GM19351 (cell line): ENCODE measurements at regions not wholly inside any gene's neighbourhood (a gene's known extent, or its start where the extent isn't known, plus 50 kb on each side); places are given as distances from the start of the nearest gene placed in this dataset.

ENCODE experiments used
- ATAC-seq: cut with Tn5 transposase; IDR thresholded peaks from one replicate; pipeline ENCODE4 v1.9.1; 2021; ENCODE audit warnings: mild to moderate bottlenecking, moderate library complexity; ENCODE audit not compliant: unreplicated experiment

GRCh38 chr15:70407955-70408354 is 310.2 kb upstream of the TLE3 start:
- ATAC-seq, result no peak

- no peak for ATAC-seq
Observed at GRCh38 chr15:70407336-70407670, 309.6 kb upstream of the TLE3 start.

GRCh38 chr15:70406617-70407335 is 309.1 kb upstream of the TLE3 start:
- no peak for ATAC-seq

- ATAC-seq, result no peak
Observed at GRCh38 chr15:70401709-70402108, 304.0 kb upstream of the TLE3 start.

DNA sequence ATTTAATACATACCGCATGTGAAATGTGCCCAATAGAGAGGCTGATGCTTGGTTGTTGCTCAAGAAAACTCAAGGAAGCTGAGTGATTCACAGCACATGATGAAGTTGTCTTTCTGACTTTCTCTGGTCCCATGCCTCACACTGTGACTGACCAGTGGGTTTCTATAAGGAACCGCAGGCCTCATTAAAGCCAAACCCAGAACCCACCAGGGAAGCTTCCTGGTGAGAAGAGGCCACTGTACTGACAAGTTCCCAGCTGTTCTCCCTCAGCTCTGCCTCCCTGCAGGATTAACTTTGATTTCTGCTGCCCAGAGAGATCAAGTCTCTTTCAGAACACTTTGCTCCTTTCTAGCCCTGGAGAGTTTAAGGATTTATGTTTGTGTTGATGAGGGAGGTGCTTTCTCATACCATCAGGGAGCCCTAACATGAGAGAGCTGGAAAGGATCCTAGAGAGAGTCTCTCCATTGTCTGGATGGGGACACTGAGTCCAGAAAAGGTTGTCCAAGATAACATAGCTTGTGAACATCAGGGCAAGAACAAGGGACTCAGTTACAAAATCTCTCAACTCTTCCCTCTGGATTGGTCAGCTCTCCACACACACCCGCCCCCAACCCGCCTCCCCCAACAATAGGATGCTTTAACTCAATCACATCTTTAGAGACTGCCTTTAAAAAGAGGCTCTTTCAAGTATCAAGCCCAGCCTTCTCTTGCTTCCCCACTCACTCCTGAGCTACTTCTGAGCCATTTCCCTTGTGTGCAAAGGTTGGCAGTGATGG is 303.2 kb upstream of the TLE3 start:
- ATAC-seq, result no peak

GRCh38 chr15:70399204-70399603 is 301.5 kb upstream of the TLE3 start:
- ATAC-seq, result no peak

- ATAC-seq, result no peak
Observed at GRCh38 chr15:70398694-70399093, 301.0 kb upstream of the TLE3 start.

- ATAC-seq, result no peak
Observed at GRCh38 chr15:70396807-70397206, 299.1 kb upstream of the TLE3 start.

DNA sequence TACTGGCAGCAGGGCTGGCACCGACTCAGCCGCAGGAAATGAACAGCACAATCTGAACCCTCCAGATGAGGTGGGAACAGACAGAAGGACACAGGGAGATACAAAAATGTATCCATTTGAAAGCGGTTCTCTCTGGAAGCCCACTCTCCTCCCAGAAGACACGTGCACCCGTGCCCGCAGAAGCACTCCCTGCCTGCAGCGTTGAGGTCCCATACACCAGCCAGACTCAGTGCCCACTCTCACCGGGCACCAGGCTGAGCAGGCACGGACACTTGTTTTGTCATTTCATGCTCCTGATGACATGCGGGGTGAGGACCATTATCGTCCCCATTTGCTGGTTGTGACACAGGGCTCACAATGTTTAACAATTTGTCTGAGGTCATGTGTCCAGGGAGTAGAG is 297.4 kb upstream of the TLE3 start:
- ATAC-seq, result no peak

GRCh38 chr15:70390723-70391122 is 293.0 kb upstream of the TLE3 start:
- ATAC-seq, result no peak

- no peak for ATAC-seq
Observed at GRCh38 chr15:70387993-70388392, 290.3 kb upstream of the TLE3 start.

GRCh38 chr15:70387081-70387480 is 289.4 kb upstream of the TLE3 start:
- ATAC-seq, result no peak

GRCh38 chr15:70385711-70386110 is 288.0 kb upstream of the TLE3 start:
- ATAC-seq, result no peak

GRCh38 chr15:70385052-70385451 is 287.3 kb upstream of the TLE3 start:
- no peak for ATAC-seq

- ATAC-seq, result no peak
Observed at GRCh38 chr15:70383856-70384255, 286.1 kb upstream of the TLE3 start.

- ATAC-seq, result no peak
Observed at GRCh38 chr15:70382762-70383458, 285.2 kb upstream of the TLE3 start.

DNA sequence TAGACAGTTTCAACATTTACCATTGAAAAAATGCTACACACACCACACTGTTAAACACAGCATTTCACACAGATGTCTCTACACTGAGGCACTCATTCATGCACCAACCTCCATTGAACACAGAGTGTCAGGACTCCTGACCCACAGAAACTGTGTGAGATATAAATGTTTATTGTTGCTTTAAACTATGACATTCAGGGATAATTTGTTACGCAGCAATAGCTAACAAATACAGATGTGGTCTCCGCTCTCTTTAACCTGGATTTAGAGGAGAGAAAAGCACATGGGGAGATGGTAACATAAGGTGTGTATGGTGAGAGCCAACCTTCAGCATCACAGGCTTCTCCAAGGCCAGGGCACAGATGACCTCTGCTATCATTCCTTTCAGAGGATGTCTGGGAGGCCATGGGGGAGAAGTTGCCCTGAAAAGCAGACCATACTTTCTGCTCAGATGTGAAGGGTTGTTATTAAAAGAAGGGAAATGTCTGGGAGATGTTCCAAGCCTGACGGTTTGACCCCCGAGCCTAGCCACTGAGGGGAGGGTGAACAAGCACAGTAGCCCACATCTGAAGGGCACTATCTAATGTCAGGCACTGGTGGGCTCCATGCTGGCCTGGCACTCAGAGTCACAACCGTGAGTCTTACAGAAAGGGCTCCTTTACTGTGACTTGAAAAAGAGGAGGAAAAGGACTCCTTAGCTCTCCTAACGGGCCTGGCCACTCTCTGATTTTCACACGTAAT is 284.5 kb upstream of the TLE3 start:
- ATAC-seq, result no peak

DNA sequence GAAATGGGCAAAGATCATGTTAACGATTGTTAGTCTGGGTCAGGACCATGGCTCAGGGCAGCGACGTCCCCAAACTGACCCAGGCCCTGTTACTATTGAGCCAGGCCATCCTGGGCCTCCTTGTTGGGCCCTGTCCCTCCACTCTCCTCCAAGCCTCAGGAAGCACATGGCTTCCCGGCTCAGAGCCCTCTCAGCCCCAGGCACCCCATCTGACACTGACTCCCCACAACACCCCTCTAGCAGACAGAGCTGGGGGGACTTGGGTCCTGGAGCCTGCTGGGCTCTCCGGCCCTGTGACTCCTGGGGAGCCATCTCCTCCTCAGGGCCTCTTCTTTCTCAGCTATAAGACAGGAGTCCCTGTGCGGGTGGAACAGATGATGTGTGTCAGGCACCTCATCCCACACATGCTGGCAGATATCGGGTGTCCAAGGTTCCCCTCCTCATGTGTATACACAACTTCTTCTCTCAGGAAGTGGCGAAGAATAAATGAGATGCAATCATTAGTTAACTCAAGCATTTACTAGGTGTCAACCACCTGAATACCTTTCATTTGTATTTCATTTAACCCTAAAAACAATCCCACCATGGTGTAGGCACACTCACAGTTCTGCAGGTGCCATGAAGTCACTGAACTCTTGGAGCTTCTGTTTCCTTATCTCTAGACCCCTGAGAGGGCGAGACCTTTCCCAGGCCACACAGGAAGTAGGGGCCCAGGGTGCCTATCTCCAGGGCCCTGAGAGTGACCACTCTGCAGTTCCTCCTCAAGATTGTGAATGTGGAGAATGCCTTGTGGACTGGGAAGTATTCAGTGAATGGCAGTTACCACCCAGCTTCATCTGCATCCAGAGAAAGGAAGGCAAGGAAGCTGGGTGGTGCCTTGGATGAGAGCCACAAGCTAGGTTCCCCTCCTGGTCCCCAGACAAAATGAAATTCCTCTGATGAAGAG is 282.5 kb upstream of the TLE3 start:
- no peak for ATAC-seq

DNA sequence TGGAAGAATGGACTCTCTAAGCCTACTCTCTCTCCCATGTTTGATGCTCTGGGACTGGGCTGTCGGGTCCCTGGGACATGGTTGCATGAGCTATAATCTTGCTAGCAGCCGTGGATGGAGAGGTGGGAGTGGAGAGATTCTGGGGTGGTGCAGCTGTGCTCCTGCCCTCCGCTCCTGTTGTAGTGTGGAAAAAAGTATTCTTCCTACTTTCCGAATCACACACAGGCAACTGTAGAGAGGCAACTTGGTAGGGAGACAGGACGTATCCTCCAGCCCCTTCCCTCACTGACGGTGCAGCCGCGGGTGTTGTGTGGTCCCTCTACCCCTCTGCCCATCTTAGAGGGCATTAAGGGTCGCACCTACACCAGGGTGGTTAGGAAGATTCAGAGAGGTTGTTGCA is 281.4 kb upstream of the TLE3 start:
- ATAC-seq, result no peak
